Posterior vena cava (tissue), 2 donors: ENCODE measurements at regions not wholly inside any gene's neighbourhood (a gene's known extent, or its start where the extent isn't known, plus 50 kb on each side); places are given as distances from the start of the nearest gene placed in this dataset.
"Not testable (repeated sequence)": the region's sequence is repeated elsewhere in the genome, so short reads cannot be mapped to it uniquely, and the experiment has no call there.

Experiments
- DNase-seq: peaks from one replicate; pipeline ENCODE4 v3.0.0-alpha.2; 2020; ENCODE audit warnings: low spot score
- intact Hi-C, 2 donors: fragments of 100-400 bp; cut with DNase I; formaldehyde crosslinking; loops; one replicate each; pipeline versions ENCODE4 v1.14.1 to v1.14.2; 2022 to 2023
- donor health status: DM: yes; HTN: yes; CAD: no.
- donor health status: DM: yes; HTN: yes; CAD: no.

DNA sequence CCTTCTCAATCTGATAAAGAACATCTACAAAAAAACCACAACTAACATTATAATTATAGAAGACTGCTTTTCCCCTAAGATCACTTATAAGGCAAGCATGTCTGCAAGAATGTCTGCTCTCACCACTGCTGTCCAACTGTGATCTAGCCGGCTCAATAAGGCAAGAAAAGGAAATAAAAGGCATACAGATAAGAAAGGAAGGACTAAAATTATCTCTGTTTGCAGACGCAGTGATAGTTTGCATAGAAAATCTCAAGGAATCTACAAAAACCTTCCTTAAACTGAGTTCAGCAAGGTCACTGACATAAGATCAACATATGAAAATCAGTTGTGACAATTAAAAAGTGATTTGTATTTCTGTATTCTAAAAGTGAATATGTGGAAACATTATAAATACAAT, 138.0 kb upstream of the EGLN3 start:
- intact Hi-C loops, result no loop called here
- DNase-seq, result no peak

GRCh38 chr14:34087571-34087970, 136.7 kb upstream of the EGLN3 start:
- no peak for DNase-seq
- intact Hi-C loops, result no loop called here

DNA sequence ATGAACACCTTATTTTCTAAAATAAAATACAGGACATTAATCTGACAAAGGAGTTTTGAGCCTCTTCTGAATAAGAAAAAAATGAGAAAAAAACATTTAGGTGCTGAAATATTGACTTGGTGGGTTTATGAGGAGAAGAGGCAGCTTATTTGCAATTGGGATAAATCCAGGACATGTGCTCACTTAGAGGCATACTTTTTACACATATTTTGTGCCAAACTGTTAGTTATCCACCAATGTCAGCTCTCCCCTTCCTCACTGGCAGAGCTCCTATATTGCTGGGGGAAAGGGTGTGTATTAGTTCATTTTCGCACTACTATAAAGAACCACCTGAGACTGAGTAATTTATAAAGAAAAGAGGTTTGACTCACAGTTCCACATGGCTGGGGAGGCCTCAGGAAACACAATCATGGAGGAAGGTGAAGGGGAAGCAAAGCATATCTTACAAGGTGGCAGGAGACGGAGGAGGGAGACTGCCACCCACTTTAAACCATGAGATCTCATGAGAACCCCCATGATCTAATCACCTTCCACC, 135.4 kb upstream of the EGLN3 start:
- intact Hi-C loops, result no loop called here
- DNase-seq, result no peak

DNA sequence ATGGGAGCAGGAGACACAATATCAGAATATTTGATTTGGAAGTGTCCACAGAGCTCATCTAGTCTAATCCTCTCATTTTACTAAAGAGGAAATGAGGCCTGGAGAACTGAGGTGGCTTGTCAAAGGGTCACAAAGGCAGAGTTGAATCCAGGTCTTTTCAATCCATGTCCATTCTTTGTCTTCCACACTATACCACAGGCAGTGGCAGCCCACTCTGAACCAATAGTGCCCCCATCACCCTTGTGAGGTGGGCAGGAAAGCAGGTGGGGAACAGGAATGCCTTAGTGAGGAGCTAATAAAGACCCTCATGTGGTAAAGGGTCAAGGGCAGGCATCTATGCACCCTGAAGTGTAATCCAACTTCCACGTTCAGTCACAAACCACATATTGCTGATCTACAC, 134.8 kb upstream of the EGLN3 start:
- intact Hi-C loops, result no loop called here
- no peak for DNase-seq

DNA sequence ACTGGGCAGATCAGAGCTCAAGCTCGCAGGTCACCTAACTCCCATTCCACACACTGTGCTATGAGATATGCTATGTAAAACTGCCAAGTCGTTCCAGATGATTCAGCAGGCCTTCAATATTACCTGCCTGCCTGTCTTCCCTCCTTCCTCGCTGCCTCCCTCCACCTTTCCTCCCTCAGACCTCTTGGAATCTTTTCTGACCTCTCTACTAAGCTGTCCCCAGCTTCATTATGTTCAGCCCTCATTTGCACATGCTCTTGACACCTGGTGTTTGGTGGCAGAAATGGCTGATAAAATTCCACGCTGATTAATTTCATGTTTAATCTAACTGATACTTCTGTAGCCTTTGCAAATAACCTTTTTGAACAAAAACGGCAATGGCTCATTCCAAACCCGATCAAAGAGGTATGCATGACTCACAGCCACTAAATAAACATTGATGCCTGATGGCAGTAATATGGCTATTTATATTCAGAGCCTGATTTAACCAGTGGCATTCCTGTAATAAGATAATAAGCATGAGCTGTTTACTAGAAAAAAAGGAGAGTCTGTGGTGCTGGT, 130.8 kb upstream of the EGLN3 start:
- DNase-seq, result no peak
- intact Hi-C loops, result no loop called here

GRCh38 chr14:34081101-34081575, 130.3 kb upstream of the EGLN3 start:
- DNase-seq, result no peak
- intact Hi-C loops, result no loop called here

DNA sequence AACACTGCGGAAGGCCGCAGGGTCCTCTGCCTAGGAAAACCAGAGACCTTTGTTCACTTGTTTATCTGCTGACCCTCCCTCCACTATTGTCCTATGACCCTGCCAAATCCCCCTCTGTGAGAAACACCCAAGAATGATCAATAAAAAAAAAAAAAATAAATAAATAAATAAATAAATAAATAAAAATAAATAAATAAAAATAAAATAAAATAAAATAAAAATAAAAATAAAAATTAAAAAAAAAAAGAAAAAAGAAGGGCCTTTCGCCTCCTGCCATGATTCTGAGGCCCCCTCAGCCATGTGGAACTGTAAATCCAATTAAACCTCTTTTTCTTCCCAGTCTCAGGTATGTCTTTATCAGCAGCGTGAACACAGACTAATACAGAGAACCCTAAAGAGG, 128.8 kb upstream of the EGLN3 start:
- DNase-seq, intact Hi-C loops: not testable (repeated sequence)

DNA sequence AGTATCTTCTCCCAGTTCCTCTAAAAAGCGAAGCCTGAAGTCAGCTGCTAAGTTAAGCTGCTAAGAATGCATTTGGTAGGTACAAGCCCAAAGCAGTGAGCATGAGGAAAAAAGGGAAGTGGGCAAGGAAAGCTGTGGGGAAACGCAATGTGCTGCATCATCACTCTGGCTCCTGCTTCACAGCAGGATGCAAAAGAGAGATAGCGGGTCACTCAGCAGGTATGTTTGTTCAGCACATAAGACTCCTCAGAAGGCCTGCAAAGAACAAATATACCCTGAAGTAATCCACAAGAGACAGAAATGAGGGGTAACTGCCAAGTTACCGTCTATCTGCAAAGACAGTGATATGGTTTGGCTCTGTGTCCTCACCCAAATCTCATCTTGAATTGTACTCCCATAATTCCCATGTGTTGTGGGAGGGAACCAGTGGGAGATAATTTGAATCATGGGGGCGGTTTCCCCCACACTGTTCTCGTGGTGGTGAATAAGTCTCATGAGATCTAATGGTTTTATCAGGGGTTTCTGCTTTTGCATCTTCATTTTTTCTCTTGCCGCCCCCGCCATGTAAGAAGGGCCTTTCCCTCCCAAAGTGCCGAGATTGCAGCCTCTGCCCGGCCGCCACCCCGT, 127.4 kb upstream of the EGLN3 start:
- intact Hi-C loops, result no loop called here

DNA sequence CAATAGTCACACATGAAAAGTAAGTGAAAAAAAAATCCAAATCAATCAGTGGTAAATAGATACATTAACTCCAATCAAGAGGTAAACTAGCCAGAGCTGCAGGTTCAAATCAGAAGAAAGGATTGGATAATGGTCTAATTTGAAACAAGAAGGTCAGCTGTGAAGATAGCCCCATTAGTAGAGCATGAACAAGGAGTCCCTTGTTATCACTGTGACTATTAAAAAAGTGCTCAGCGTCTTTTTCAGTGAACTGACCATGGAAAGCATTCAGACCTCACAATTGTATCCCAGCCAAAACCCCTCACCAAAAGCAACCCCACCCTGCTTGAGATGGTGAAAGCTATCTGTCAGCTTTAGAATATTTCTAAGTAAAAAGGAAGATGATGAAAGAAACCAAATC, 125.0 kb upstream of the EGLN3 start:
- intact Hi-C loops, result no loop called here
- no peak for DNase-seq

More for the DNA sequence above, 127.4 kb upstream of the EGLN3 start:
- DNase-seq, result no peak

DNA sequence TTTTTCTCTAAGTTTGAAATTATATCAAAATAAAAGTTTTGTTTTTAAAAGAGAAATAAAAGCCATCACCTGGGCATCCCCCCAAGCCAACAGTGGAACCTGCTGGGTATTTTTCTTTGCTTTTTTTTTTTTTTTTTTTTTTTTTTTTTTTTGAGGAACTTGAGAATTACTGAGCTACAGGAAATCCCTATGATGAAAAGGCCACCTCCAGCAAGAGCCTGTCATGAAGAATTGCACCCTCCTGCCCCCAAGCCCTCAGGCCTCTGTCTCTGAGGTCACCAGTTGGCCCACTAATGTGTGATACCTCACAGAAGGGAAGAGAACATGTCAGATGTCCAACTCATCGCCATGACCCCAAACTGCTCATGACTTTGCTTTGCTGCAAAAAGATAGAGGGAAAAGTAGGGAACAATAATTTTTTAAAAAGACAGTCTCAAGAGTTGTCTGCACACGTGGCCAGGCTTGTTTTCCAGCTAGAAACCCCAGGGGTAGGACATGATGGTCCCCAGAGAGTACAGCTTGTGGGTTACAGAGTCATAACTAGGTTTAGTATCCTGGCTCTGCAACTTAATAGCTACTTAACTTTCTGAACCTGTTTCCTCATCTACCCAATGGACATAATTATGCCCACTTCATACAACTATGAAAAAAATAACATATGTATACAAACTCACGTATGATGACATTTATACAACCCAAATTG, 124.3 kb upstream of the EGLN3 start:
- intact Hi-C loops, result no loop called here
- no peak for DNase-seq

DNA sequence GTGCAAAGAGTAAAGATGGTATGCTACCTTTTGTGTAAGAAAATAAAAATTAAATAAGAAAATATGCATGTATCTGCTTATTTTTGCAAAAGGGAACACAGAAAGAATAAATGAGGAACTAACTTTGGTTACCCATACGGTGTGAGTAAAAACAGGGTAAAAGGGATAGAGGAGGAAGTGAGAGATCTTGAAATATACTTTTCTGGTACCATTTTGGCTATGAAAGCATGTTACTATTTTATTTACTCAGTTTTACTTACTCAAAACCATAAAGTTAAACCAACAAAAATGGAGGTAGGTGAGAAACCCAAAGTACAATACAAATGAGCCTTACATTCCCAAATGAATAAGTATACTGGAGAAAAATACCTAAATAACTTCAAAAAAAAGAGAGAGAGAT, 122.0 kb upstream of the EGLN3 start:
- no peak for DNase-seq
- intact Hi-C loops, result loop anchor here in 1 of 2 donors (5.0 kb wide), 1 partner anchor 1129 kb away; no protein-coding TSS in a partner anchor

GRCh38 chr14:34072401-34072800, 121.5 kb upstream of the EGLN3 start:
- DNase-seq, result no peak
- intact Hi-C loops, result loop anchor here in 1 of 2 donors (5.0 kb wide), 1 partner anchor 1130 kb away; no protein-coding TSS in a partner anchor

DNA sequence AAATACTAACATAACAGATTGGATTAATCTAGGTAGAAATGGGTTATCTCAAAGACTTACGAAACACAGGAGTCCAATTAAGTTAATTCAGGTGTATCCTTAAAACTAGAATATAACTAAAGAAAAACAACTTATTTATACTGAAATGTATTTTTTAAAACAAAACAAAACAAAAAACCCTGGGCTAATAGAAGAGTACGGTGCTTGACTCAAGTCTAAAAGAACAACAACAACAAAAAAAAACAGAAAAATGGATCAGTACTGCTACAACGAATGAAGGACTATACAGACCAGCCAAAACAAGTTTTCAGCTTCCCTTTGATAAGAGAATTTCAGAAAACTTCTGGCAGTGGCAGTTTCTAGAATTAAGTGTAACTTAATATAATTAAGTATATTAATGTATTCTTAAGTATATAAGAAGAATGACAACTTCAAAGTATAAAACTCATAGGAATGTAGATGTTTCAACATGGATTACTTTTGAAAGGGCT, 120.1 kb upstream of the EGLN3 start:
- DNase-seq, result no peak
- intact Hi-C loops, result loop anchor here in 1 of 2 donors (5.0 kb wide), 1 partner anchor 1131 kb away; no protein-coding TSS in a partner anchor

GRCh38 chr14:34069854-34070582, 119.1 kb upstream of the EGLN3 start:
- no peak for DNase-seq
- intact Hi-C loops, result loop anchor here (5.0 to 10.0 kb wide), 2 partner anchors 75 to 1132 kb away; no protein-coding TSS in a partner anchor

- no peak for DNase-seq
- intact Hi-C loops, result loop anchor here in 1 of 2 donors (10.0 kb wide), 1 partner anchor 73 kb away; no protein-coding TSS in a partner anchor
These were observed 116.7 kb upstream of the EGLN3 start for GRCh38 chr14:34067587-34067986.

DNA sequence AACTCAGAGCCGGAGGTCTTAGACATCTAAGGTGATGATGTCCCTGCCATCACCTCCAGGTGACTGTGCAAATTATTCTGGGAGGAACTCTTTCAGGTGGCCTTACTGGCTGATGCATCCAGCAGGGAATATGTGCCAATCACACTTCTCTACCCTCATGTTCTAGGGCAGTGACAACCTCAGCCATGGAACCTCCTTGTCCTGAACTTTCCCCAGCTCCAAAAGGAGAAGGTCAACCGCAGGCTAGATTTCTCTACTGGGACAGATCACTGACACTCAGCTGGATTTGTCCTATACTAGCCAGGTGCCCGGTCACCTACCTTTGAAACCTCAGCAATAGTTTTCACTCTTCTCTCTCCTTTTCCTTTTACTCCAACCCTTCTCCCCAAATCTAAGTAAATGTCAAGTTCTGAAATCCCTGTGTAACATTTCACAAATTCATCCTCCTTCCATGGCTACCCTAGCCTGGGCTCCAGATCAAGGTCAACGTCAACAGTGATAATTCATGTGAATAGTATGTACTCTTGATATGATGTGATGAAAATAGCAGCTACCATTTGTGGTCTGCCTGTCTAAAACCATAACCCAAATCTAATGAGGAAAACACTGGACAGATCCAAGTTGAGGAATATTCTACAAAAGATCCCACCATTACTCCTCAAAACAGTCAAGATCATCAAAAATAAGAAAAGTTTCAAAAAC, 115.0 kb upstream of the EGLN3 start:
- DNase-seq, result no peak
- intact Hi-C loops, result loop anchor here in 1 of 2 donors (10.0 kb wide), 1 partner anchor 71 kb away; no protein-coding TSS in a partner anchor

GRCh38 chr14:34065236-34065635, 114.4 kb upstream of the EGLN3 start:
- intact Hi-C loops, result loop anchor here in 1 of 2 donors (10.0 kb wide), 1 partner anchor 70 kb away; no protein-coding TSS in a partner anchor
- no peak for DNase-seq

DNA sequence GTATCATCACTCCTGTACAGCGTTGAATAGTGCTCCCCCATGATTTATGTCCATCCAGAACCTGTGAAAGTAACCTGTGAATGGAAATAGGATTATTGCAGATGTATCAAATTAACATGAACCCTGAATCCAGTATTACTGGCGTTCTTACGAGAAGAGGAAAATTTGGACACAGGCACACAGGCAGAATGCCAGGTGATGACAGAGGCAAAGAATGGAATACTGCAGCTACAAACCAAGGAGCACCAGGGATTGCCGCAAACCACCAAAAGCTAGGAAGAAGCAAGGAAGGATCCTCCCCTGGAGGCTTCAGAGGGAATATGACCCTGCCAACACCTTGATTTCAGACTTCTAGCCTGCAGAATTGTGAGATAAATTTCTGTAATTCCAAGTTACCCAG, 113.5 kb upstream of the EGLN3 start:
- DNase-seq, result peak; percentile 84
- intact Hi-C loops, result loop anchor here in 1 of 2 donors (10.0 kb wide), 1 partner anchor 70 kb away; no protein-coding TSS in a partner anchor
